Right lobe of liver (tissue), 6 donors: ENCODE measurements at regions not wholly inside any gene's neighbourhood (a gene's known extent, or its start where the extent isn't known, plus 50 kb on each side); places are given as distances from the start of the nearest gene placed in this dataset.

ENCODE experiments used
- ATAC-seq, 4 donors: fragments of 200-7000 bp; cut with Tn5 transposase; one replicate each; pipeline ENCODE4 v1.9.1; 2020; ENCODE audit warnings: mild to moderate bottlenecking in 4 of 4, moderate library complexity in 4 of 4
- DNase-seq, 3 donors: peaks; one replicate each; pipeline ENCODE4 v3.0.0-alpha.2; 2020
- H3K27ac ChIP-seq, 3 donors: fragments of 200-600 bp; one replicate each; pipeline ENCODE4 v1.8.0; 2022
- H3K27me3 ChIP-seq, 2 donors: fragments of 200-600 bp; one replicate each; pipeline ENCODE4 v1.8.0; 2022
- H3K36me3 ChIP-seq, 4 donors: fragments of 200-600 bp; sonication (generic) in 1 of 4; one replicate each; pipeline versions ENCODE4 v1.5.1 to v1.8.0; 2017 to 2022; ENCODE audit warnings: control low read depth in 1 of 4
- H3K4me1 ChIP-seq, 4 donors: fragments of 200-600 bp; sonication (generic) in 1 of 4; one replicate each; pipeline versions ENCODE4 v1.5.1 to v1.8.0; 2017 to 2022; ENCODE audit warnings: control low read depth in 1 of 4
- H3K4me3 ChIP-seq, 3 donors: fragments of 200-600 bp; one replicate each; pipeline ENCODE4 v1.8.0; 2022
- H3K9me3 ChIP-seq, 4 donors: fragments of 200-600 bp; sonication (generic) in 1 of 4; one replicate each; pipeline versions ENCODE4 v1.5.1 to v1.8.0; 2017 to 2022; ENCODE audit warnings: control low read depth in 1 of 4
- POLR2A ChIP-seq: fragments of 450-650 bp; IDR thresholded peaks from one replicate; pipeline ENCODE4 v1.6.1; 2017; ENCODE audit warnings: antibody characterized with exemption, mild to moderate bottlenecking
- WGBS: methylation state at CpG from one replicate; pipeline ENCODE4 v1.1.6; 2018; ENCODE audit warnings: low coverage, low lambda C conversion rate; ENCODE audit not compliant: insufficient coverage; ENCODE audit errors: missing lambda C conversion rate; 5-methylcytosine and 5-hydroxymethylcytosine counted together
- intact Hi-C, 2 donors: fragments of 100-400 bp; cut with DNase I; formaldehyde crosslinking; loops; one replicate each; pipeline versions ENCODE4 v1.11.2 to v1.14.1; 2022
- TF ChIP-seq, protein P1 (sequence below), 4 donors: fragments of 200-600 bp in 3 of 4; fragments of 450-650 bp in 1 of 4; IDR thresholded peaks; one replicate each; pipeline versions ENCODE4 v1.5.1 to v1.8.0; 2016 to 2022; ENCODE audit warnings: antibody characterized with exemption in 4 of 4, mild to moderate bottlenecking in 2 of 4
- donor health status: DM: no; HTN: yes; CAD: no.
- donor health status: DM: no; HTN: no; CAD: no.
- donor health status: DM: no; HTN: no; CAD: no.
- donor health status: DM: no; HTN: yes; CAD: no.
- donor health status: DM: no; HTN: yes; CAD: no.

DNA sequence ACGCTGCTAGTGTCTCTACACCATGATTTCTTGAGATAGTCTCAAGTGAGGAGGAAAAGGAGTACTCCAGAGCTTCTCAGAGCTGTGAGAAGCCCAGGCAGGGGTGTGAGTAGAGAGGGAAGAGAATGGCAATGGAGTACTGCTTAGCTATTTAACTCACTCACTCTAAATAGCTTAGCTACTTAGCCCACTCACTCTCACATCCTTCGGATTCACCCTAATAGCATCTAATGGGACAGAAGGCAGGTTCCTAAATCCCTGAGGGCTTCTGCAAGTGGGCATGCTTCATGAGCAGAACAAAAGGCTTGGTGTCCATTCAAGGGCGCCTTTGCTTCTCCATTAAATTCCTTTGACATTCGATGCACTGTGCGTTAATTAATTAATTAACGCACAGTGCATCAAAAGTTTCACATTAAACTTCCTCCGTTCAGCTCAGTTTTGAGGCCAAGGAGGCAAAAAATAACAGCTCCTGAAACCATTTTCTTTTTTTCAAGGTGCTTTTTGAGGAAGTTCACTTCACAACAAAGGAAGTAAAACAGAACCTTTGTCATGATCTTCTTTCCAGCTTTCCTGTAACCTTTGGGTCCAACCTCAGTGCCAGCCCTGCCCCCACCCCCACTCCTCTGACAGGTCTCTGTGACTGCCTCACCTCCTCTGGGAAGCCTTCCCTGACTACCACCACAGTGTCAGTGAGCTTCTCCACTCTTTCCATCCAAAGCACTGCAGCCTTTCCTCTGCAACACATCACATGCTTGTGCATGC is 294.0 kb downstream of the SEC61B start:
- intact Hi-C loops, result no loop called here
- H3K9me3 ChIP-seq, result no peaks in the 10 kb centered on the region
- H3K36me3 ChIP-seq, result no peaks in the 10 kb centered on the region
- DNase-seq (no peak), ATAC-seq (no peak)
- 75% methylated on average over 7 of the region's 7 CpGs for WGBS
- peaks cover 0 to 7% (median 0%) of the 10 kb centered on the region in 4 donors for H3K4me1 ChIP-seq
- H3K27ac ChIP-seq, result no peak overlapping the region
- TF ChIP-seq, protein P1, sequence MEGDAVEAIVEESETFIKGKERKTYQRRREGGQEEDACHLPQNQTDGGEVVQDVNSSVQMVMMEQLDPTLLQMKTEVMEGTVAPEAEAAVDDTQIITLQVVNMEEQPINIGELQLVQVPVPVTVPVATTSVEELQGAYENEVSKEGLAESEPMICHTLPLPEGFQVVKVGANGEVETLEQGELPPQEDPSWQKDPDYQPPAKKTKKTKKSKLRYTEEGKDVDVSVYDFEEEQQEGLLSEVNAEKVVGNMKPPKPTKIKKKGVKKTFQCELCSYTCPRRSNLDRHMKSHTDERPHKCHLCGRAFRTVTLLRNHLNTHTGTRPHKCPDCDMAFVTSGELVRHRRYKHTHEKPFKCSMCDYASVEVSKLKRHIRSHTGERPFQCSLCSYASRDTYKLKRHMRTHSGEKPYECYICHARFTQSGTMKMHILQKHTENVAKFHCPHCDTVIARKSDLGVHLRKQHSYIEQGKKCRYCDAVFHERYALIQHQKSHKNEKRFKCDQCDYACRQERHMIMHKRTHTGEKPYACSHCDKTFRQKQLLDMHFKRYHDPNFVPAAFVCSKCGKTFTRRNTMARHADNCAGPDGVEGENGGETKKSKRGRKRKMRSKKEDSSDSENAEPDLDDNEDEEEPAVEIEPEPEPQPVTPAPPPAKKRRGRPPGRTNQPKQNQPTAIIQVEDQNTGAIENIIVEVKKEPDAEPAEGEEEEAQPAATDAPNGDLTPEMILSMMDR (IDR thresholded peaks at IDR 0.05), result no peak
- TF ChIP-seq POLR2A, result no peak
- no peaks in the 10 kb centered on the region for H3K27me3 ChIP-seq
- no peak overlapping the region for H3K4me3 ChIP-seq

DNA sequence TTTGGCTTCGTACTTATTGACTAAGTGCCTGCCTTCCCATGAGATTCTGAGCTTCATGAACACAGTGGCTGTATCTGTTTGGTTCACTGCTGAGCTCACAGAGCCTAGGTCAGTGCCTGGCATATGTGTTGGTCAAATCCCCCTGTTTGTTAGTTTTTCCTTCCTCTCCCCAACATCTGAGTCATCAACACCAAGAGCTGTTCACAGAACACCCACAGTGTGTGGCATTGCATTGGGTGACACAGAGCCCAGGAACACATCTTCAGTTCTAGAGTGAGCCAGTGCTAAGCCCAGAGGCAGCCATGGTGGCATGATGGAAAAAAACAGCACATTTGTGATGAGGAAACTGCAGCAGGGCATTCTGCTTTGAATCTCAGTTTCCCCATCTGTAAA is 294.6 kb downstream of the SEC61B start:
- Histone ChIP-seq H3K9me3 (no peaks in the 10 kb centered on the region), H3K4me1 (peaks cover 0 to 7% (median 0%) of the 10 kb centered on the region in 4 donors), H3K4me3 (no peak overlapping the region), H3K27ac (no peak overlapping the region), H3K36me3 (no peaks in the 10 kb centered on the region), H3K27me3 (no peaks in the 10 kb centered on the region)
- DNase-seq (no peak), ATAC-seq (no peak)
- 100% methylated on average over 1 of the region's 1 CpG for WGBS
- intact Hi-C loops, result no loop called here
- TF ChIP-seq, protein P1 (IDR thresholded peaks at IDR 0.05), result no peak
- TF ChIP-seq POLR2A, result no peak

DNA sequence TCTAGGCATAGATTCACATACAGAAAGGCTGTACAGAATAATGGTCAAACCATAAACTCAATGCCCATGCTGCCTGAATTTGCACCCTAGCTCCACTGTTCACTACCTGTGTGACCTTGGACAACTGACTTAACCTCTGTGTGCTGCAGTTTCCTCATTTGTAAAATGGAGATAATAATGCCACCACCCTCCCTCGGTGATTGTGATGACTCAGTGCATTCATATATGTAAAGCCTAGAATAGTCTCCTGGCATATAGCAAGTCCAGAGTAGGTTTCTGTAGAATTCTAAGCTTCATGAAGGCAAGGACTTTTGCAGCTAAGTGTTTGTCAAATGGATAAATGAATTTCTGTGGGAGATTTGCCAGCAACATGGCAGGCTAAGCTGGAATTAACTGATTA is 297.8 kb upstream of the NR4A3 start:
- intact Hi-C loops, result no loop called here
- 75% methylated on average over 1 of the region's 1 CpG for WGBS

DNA sequence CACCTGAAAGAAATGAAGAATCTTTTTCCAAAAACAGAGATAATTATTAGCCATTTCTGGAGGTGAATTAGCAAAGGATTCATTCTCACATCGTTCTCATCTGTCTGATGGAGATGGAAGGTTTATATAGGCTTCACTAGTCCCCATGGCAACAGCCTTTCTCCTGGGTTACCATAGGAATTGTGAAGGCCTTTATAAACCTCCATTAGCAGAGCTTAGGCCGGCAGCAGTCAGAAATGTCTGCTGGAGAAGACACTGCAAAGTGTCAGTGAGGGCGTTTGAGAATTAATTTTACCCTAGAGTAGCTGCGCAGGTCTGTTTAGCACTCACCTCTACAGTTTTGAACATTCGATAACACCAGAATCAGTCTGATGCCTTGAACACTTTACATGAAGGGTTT is 290.4 kb upstream of the NR4A3 start:
- Histone ChIP-seq H3K27me3 (no peaks in the 10 kb centered on the region), H3K4me3 (no peak overlapping the region), H3K36me3 (no peaks in the 10 kb centered on the region), H3K27ac (no peak overlapping the region), H3K4me1 (no peaks in the 10 kb centered on the region), H3K9me3 (no peaks in the 10 kb centered on the region)
- ATAC-seq (no peak), DNase-seq (no peak)
- TF ChIP-seq, protein P1 (IDR thresholded peaks at IDR 0.05), result no peak
- TF ChIP-seq POLR2A, result no peak
- intact Hi-C loops, result no loop called here
- WGBS, result 63% methylated on average over 5 of the region's 5 CpGs

More for the DNA sequence above, 297.8 kb upstream of the NR4A3 start:
- TF ChIP-seq POLR2A, result no peak
- TF ChIP-seq, protein P1 (IDR thresholded peaks at IDR 0.05), result no peak
- ATAC-seq (no peak), DNase-seq (no peak)
- Histone ChIP-seq H3K36me3 (no peaks in the 10 kb centered on the region), H3K27ac (no peak overlapping the region), H3K27me3 (no peaks in the 10 kb centered on the region), H3K9me3 (no peaks in the 10 kb centered on the region), H3K4me1 (no peaks in the 10 kb centered on the region), H3K4me3 (no peak overlapping the region)
